GM18861 (cell line): ENCODE measurements at regions not wholly inside any gene's neighbourhood (a gene's known extent, or its start where the extent isn't known, plus 50 kb on each side); places are given as distances from the start of the nearest gene placed in this dataset.

Experiments used
- ATAC-seq: cut with Tn5 transposase; IDR thresholded peaks from one replicate; pipeline ENCODE4 v1.9.1; 2021; ENCODE audit not compliant: unreplicated experiment

- peak; percentile 58 for ATAC-seq
These were observed 133.9 kb upstream of the NEDD9 start for GRCh38 chr6:11366183-11366933.

GRCh38 chr6:11364971-11365397 is 132.5 kb upstream of the NEDD9 start:
- no peak for ATAC-seq

- ATAC-seq = no peak
These were observed 131.6 kb upstream of the NEDD9 start for GRCh38 chr6:11363881-11364576.

GRCh38 chr6:11362564-11362963 is 130.1 kb upstream of the NEDD9 start:
- no peak for ATAC-seq

GRCh38 chr6:11358904-11359830 is 126.7 kb upstream of the NEDD9 start:
- ATAC-seq = no peak

GRCh38 chr6:11357285-11357684 is 124.8 kb upstream of the NEDD9 start:
- no peak for ATAC-seq

GRCh38 chr6:11356404-11357155 is 124.1 kb upstream of the NEDD9 start:
- ATAC-seq = no peak

- ATAC-seq = peak; percentile 74
These were observed 121.5 kb upstream of the NEDD9 start for GRCh38 chr6:11353921-11354389.

GRCh38 chr6:11350294-11350693 is 117.8 kb upstream of the NEDD9 start:
- no peak for ATAC-seq

GRCh38 chr6:11349880-11350279 is 117.4 kb upstream of the NEDD9 start:
- no peak for ATAC-seq

- peak; percentile 42 for ATAC-seq
These were observed 114.0 kb upstream of the NEDD9 start for GRCh38 chr6:11346516-11346915.

GRCh38 chr6:11345536-11345935 is 113.1 kb upstream of the NEDD9 start:
- ATAC-seq = no peak

GRCh38 chr6:11343963-11344723 is 111.7 kb upstream of the NEDD9 start:
- no peak for ATAC-seq

- no peak for ATAC-seq
These were observed 109.4 kb upstream of the NEDD9 start for GRCh38 chr6:11341867-11342266.

- no peak for ATAC-seq
These were observed 108.8 kb upstream of the NEDD9 start for GRCh38 chr6:11341303-11341702.

GRCh38 chr6:11339380-11339779 is 106.9 kb upstream of the NEDD9 start:
- ATAC-seq = no peak

- no peak for ATAC-seq
These were observed 104.8 kb upstream of the NEDD9 start for GRCh38 chr6:11337306-11337705.

- ATAC-seq = no peak
These were observed 103.4 kb upstream of the NEDD9 start for GRCh38 chr6:11335826-11336225.

- no peak for ATAC-seq
These were observed 100.8 kb upstream of the NEDD9 start for GRCh38 chr6:11333132-11333849.
